ENCODE measurements at regions not wholly inside any gene's neighbourhood (a gene's known extent, or its start where the extent isn't known, plus 50 kb on each side); places are given as distances from the start of the nearest gene placed in this dataset.

GRCh38 chr6:71481801-71482200, 193.2 kb downstream of the OGFRL1 start:
- no peaks in the 10 kb centered on the region for H3K36me3 ChIP-seq
- H3K4me3 ChIP-seq: no peak overlapping the region
- no peak for DNase-seq (ENCODE audit: extremely low spot score in 2 of 2)
- no peaks in the 10 kb centered on the region for H3K9me3 ChIP-seq
- H3K27me3 ChIP-seq: no peaks in the 10 kb centered on the region
- TF ChIP-seq POLR2AphosphoS5 (IDR thresholded peaks at IDR 0.05; ENCODE audit: insufficient read depth in 1 of 2, low read depth in 1 of 2) (no peak), POLR2A (IDR thresholded peaks at IDR 0.05) (no peak), CTCF (IDR thresholded peaks at IDR 0.05) (no peak)
- peaks cover 8% of the 10 kb centered on the region for H3K4me1 ChIP-seq
- intact Hi-C loops (cut with DNase I): no loop called here
- no peak overlapping the region for H3K27ac ChIP-seq

GRCh38 chr6:71482742-71483141, 194.1 kb downstream of the OGFRL1 start:
- no peaks in the 10 kb centered on the region for H3K9me3 ChIP-seq
- DNase-seq (ENCODE audit: extremely low spot score in 2 of 2): no peak
- H3K27me3 ChIP-seq: no peaks in the 10 kb centered on the region
- H3K36me3 ChIP-seq: no peaks in the 10 kb centered on the region
- no peak overlapping the region for H3K4me3 ChIP-seq
- intact Hi-C loops (cut with DNase I): no loop called here
- H3K4me1 ChIP-seq: peaks cover 8% of the 10 kb centered on the region
- TF ChIP-seq CTCF (IDR thresholded peaks at IDR 0.05): no peak
- no peak for TF ChIP-seq POLR2A (IDR thresholded peaks at IDR 0.05)
- no peak for TF ChIP-seq POLR2AphosphoS5 (IDR thresholded peaks at IDR 0.05; ENCODE audit: insufficient read depth in 1 of 2, low read depth in 1 of 2)
- H3K27ac ChIP-seq: no peak overlapping the region

- intact Hi-C loops (cut with DNase I): no loop called here
- Histone ChIP-seq H3K4me1 (no peaks in the 10 kb centered on the region), H3K4me3 (no peak overlapping the region), H3K27ac (no peak overlapping the region), H3K9me3 (no peaks in the 10 kb centered on the region), H3K36me3 (no peaks in the 10 kb centered on the region), H3K27me3 (no peaks in the 10 kb centered on the region)
- TF ChIP-seq CTCF (IDR thresholded peaks at IDR 0.05) (no peak), POLR2A (IDR thresholded peaks at IDR 0.05) (no peak), POLR2AphosphoS5 (IDR thresholded peaks at IDR 0.05; ENCODE audit: insufficient read depth in 1 of 2, low read depth in 1 of 2) (no peak)
- DNase-seq (ENCODE audit: extremely low spot score in 2 of 2): no peak
Observed at GRCh38 chr6:71486461-71486860, 197.8 kb downstream of the OGFRL1 start.

GRCh38 chr6:71488186-71488585, 199.6 kb downstream of the OGFRL1 start:
- H3K4me3 ChIP-seq: no peak overlapping the region
- H3K36me3 ChIP-seq: no peaks in the 10 kb centered on the region
- DNase-seq (ENCODE audit: extremely low spot score in 2 of 2): no peak
- no peak overlapping the region for H3K27ac ChIP-seq
- TF ChIP-seq POLR2AphosphoS5 (IDR thresholded peaks at IDR 0.05; ENCODE audit: insufficient read depth in 1 of 2, low read depth in 1 of 2) (no peak), CTCF (IDR thresholded peaks at IDR 0.05) (no peak), POLR2A (IDR thresholded peaks at IDR 0.05) (no peak)
- H3K27me3 ChIP-seq: no peaks in the 10 kb centered on the region
- no peaks in the 10 kb centered on the region for H3K9me3 ChIP-seq
- intact Hi-C loops (cut with DNase I): no loop called here
- H3K4me1 ChIP-seq: no peaks in the 10 kb centered on the region

- H3K36me3 ChIP-seq: no peaks in the 10 kb centered on the region
- no peak overlapping the region for H3K4me3 ChIP-seq
- no peaks in the 10 kb centered on the region for H3K27me3 ChIP-seq
- intact Hi-C loops (cut with DNase I): no loop called here
- no peaks in the 10 kb centered on the region for H3K4me1 ChIP-seq
- H3K9me3 ChIP-seq: no peaks in the 10 kb centered on the region
- no peak for DNase-seq (ENCODE audit: extremely low spot score in 2 of 2)
- no peak overlapping the region for H3K27ac ChIP-seq
- TF ChIP-seq POLR2AphosphoS5 (IDR thresholded peaks at IDR 0.05; ENCODE audit: insufficient read depth in 1 of 2, low read depth in 1 of 2) (no peak), POLR2A (IDR thresholded peaks at IDR 0.05) (no peak), CTCF (IDR thresholded peaks at IDR 0.05) (no peak)
Observed at GRCh38 chr6:71489736-71490135, 201.1 kb downstream of the OGFRL1 start.
